ENCODE measurements at regions not wholly inside any gene's neighbourhood (a gene's known extent, or its start where the extent isn't known, plus 50 kb on each side); places are given as distances from the start of the nearest gene placed in this dataset.

DNA sequence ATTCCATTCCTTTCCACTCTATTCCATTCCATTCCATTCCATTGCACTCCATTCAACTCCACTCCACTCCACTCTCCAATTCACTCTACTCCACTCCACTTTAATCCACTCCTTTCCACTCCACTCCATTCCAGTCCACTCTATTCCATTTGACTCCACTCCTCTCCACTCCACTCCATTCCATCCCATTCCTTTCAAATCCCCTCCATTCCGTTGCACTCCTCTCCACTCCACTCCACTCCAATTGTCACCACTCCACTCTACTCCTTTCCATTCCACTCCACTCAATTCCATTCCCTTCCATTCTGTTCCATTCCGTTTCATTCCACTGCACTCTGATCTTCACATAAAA lies 2563.7 kb upstream of the TPTE start:
- Mint-ChIP-seq H3K4me1 (ENCODE audit: unreplicated experiment) (no peaks in the 10 kb centered on the region), H3K27ac (ENCODE audit: unreplicated experiment) (no peak overlapping the region), H3K36me3 (ENCODE audit: unreplicated experiment) (peaks cover 11% of the 10 kb centered on the region), H3K27me3 (ENCODE audit: unreplicated experiment) (no peaks in the 10 kb centered on the region), H3K9me3 (ENCODE audit: unreplicated experiment) (peaks cover 62% of the 10 kb centered on the region), H3K4me3 (ENCODE audit: unreplicated experiment) (no peak overlapping the region)
- TF ChIP-seq, protein P1, sequence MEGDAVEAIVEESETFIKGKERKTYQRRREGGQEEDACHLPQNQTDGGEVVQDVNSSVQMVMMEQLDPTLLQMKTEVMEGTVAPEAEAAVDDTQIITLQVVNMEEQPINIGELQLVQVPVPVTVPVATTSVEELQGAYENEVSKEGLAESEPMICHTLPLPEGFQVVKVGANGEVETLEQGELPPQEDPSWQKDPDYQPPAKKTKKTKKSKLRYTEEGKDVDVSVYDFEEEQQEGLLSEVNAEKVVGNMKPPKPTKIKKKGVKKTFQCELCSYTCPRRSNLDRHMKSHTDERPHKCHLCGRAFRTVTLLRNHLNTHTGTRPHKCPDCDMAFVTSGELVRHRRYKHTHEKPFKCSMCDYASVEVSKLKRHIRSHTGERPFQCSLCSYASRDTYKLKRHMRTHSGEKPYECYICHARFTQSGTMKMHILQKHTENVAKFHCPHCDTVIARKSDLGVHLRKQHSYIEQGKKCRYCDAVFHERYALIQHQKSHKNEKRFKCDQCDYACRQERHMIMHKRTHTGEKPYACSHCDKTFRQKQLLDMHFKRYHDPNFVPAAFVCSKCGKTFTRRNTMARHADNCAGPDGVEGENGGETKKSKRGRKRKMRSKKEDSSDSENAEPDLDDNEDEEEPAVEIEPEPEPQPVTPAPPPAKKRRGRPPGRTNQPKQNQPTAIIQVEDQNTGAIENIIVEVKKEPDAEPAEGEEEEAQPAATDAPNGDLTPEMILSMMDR (IDR thresholded peaks at IDR 0.05), result no peak
- DNase-seq (ENCODE audit: extremely low spot score, unreplicated experiment), result no peak
